Cardiac muscle cell (in vitro differentiated cells and primary cell): ENCODE measurements at regions not wholly inside any gene's neighbourhood (a gene's known extent, or its start where the extent isn't known, plus 50 kb on each side); places are given as distances from the start of the nearest gene placed in this dataset.

ENCODE experiments used
- DNase-seq, 2 donors: peaks; one replicate each; pipeline versions ENCODE4 v3.0.0 to v3.0.0-alpha.2; 2010 to 2017; ENCODE audit warnings: low read depth in 1 of 2, low spot score in 1 of 2
- H3K27ac ChIP-seq: fragments of 200-600 bp; sonication (generic); 2 replicates; pipeline ENCODE4 v1.5.1; 2016
- H3K27me3 ChIP-seq: fragments of 200-600 bp; sonication (generic); 2 replicates; pipeline ENCODE4 v1.6.0; 2016; ENCODE audit warnings: control low read depth
- H3K36me3 ChIP-seq: fragments of 200-600 bp; sonication (generic); 2 replicates; pipeline ENCODE4 v1.5.1; 2016; ENCODE audit warnings: control low read depth
- H3K4me1 ChIP-seq: fragments of 200-600 bp; sonication (generic); 2 replicates; pipeline ENCODE4 v1.8.1; 2017; ENCODE audit warnings: low read depth, mild to moderate bottlenecking, mixed run types
- H3K4me3 ChIP-seq: fragments of 200-600 bp; sonication (generic); 2 replicates; pipeline ENCODE4 v1.5.1; 2016; ENCODE audit warnings: mild to moderate bottlenecking
- H3K9me3 ChIP-seq: fragments of 200-600 bp; sonication (generic); 2 replicates; pipeline ENCODE4 v1.5.1; 2017; ENCODE audit warnings: low read depth, mild to moderate bottlenecking, control low read depth
- CTCF ChIP-seq: IDR thresholded peaks from 2 replicates; pipeline ENCODE4 v1.5.1; 2012; ENCODE audit warnings: low read depth, mild to moderate bottlenecking, low read length

GRCh38 chr2:221802089-221802488, 230.0 kb upstream of the EPHA4 start:
- TF ChIP-seq CTCF = no peak
- Histone ChIP-seq H3K36me3 (no peaks in the 10 kb centered on the region), H3K4me3 (no peak overlapping the region), H3K27me3 (no peaks in the 10 kb centered on the region), H3K4me1 (peaks cover 3% of the 10 kb centered on the region), H3K9me3 (no peaks in the 10 kb centered on the region), H3K27ac (no peak overlapping the region)
- no peak for DNase-seq

GRCh38 chr2:221792971-221793521, 220.9 kb upstream of the EPHA4 start:
- H3K9me3 ChIP-seq = no peaks in the 10 kb centered on the region
- H3K4me3 ChIP-seq = no peak overlapping the region
- H3K27me3 ChIP-seq = no peaks in the 10 kb centered on the region
- H3K36me3 ChIP-seq = no peaks in the 10 kb centered on the region
- no peak for TF ChIP-seq CTCF
- peaks cover 17% of the 10 kb centered on the region for H3K4me1 ChIP-seq
- peak overlapping the region; percentile 6 for H3K27ac ChIP-seq
- peak in 1 of 2 donors; percentile 43 for DNase-seq

GRCh38 chr2:221791844-221792243, 219.7 kb upstream of the EPHA4 start:
- H3K36me3 ChIP-seq = no peaks in the 10 kb centered on the region
- peaks cover 17% of the 10 kb centered on the region for H3K4me1 ChIP-seq
- H3K4me3 ChIP-seq = no peak overlapping the region
- no peaks in the 10 kb centered on the region for H3K9me3 ChIP-seq
- TF ChIP-seq CTCF = no peak
- no peak for DNase-seq
- H3K27me3 ChIP-seq = no peaks in the 10 kb centered on the region
- H3K27ac ChIP-seq = no peak overlapping the region

GRCh38 chr2:221787561-221787960, 215.5 kb upstream of the EPHA4 start:
- no peak for TF ChIP-seq CTCF
- Histone ChIP-seq H3K27me3 (no peaks in the 10 kb centered on the region), H3K36me3 (no peaks in the 10 kb centered on the region)

GRCh38 chr2:221786297-221786926, 214.3 kb upstream of the EPHA4 start:
- Histone ChIP-seq H3K27me3 (no peaks in the 10 kb centered on the region), H3K4me1 (no peaks in the 10 kb centered on the region), H3K9me3 (no peaks in the 10 kb centered on the region), H3K36me3 (no peaks in the 10 kb centered on the region), H3K4me3 (no peak overlapping the region), H3K27ac (no peak overlapping the region)
- no peak for DNase-seq
- TF ChIP-seq CTCF = no peak

More at GRCh38 chr2:221787561-221787960, 215.5 kb upstream of the EPHA4 start:
- Histone ChIP-seq H3K27ac (no peak overlapping the region), H3K4me1 (no peaks in the 10 kb centered on the region), H3K9me3 (no peaks in the 10 kb centered on the region), H3K4me3 (no peak overlapping the region)
- no peak for DNase-seq
